HG02840 (cell line): ENCODE measurements at regions not wholly inside any gene's neighbourhood (a gene's known extent, or its start where the extent isn't known, plus 50 kb on each side); places are given as distances from the start of the nearest gene placed in this dataset.
"Not testable (repeated sequence)": the region's sequence is repeated elsewhere in the genome, so short reads cannot be mapped to it uniquely, and the experiment has no call there.

Source experiments
- ATAC-seq: cut with Tn5 transposase; IDR thresholded peaks from one replicate; pipeline ENCODE4 v1.9.1; 2021; ENCODE audit warnings: mild to moderate bottlenecking, moderate library complexity, moderate number of reproducible peaks; ENCODE audit not compliant: unreplicated experiment, low FRiP score

GRCh38 chr19:27806471-27807070 lies 1406.4 kb downstream of the UQCRFS1 start:
- ATAC-seq = no peak

- no peak for ATAC-seq
These were observed 1407.1 kb downstream of the UQCRFS1 start for GRCh38 chr19:27805848-27806247.

GRCh38 chr19:27802293-27802692 lies 1410.7 kb downstream of the UQCRFS1 start:
- ATAC-seq = not testable (repeated sequence)

DNA sequence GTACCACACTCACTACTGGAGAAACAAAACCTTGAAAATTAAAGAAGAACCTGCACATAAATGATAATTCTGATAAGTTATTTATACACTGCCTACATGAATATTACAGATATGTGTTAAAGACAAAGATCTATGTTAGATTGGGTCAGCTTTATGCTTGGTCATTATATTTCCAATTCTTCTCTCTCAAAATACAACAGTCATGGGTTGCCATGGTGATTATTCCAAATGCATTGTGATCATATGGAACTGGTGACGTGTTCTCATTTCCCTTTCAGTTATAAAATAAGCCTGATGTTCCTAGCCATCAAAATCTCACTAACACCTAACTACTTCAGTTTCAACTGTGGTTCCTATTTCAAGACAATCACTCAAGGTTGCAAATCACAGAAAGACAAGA lies 1416.4 kb downstream of the UQCRFS1 start:
- ATAC-seq = no peak

DNA sequence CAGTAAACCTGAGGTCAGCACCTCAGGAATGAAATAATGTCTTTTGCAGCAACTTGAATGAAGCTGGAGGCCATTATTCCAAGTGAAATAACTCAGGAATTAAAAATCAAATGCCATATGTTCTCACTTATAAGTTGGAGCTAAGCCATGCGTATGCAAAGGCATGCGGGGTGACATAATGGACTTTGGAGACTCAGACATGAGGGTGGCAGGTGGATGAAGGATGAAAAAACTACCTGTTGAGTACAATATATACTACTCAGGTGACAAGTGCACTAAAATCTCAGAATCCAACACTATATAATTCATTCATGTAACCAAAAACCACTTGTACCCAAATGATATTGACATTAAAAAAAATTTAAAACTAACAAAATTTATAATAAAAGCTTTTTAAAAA lies 1416.9 kb downstream of the UQCRFS1 start:
- ATAC-seq = no peak

DNA sequence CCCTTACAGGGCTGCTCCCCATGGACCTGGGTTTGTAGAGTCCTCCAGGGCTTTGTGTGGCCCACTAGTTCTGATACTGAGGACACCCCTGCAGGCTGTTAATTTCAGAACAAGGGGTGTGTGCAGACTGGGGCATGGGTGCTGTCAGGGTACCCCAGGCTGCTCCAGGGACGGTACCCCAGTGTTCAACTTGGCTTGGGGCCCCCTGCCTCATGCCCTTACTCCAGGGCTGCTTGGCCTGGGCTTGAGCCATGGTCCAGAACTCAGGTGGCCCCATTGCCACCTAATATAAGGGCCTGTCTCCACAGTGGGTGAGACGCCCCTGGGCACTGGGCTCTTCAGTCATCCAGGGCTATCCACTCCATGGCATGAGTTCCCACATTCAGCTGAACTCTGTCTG lies 1417.6 kb downstream of the UQCRFS1 start:
- ATAC-seq = no peak

GRCh38 chr19:27794494-27795042 lies 1418.4 kb downstream of the UQCRFS1 start:
- peak; percentile 2 for ATAC-seq

DNA sequence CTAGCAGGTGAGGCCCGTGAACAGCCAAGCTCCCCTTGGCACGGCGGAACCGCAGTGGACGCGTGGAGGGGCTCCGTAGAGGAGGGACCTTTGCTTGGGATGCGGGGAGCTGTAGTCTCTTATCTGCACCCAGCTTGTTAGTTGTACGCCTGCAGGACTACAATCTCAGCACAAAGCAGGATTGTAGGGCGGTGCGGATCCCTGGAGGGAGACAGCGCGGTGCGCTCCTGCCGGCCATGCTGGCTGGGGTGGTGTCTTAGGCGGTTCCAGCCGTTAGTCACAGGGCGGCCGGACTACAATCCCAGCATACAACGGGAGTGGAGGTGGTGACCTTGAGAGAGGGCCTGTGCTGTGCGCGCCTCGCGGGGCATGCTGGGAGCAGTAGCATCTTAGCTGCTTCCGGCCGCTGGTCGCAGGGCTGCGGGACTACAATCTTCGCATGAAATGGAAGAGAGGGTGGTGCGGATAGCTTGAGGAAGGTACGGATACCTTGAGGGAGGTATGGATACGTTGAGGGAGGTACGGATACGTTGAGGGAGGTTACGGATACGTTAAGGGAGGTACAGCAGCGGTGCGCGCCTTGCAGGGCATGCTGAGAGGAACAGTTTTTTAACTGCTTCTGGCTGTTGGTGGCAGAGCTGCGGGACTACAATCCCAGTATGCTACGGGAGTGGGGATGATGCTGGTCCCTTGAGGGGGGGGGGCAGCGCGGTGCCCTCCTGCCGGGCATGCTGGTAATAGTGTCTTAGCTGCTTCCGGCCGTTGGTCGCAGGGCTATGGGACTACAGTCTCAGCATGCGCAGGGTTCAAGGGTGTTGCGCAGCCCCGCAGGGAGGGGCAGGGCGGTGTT lies 1419.1 kb downstream of the UQCRFS1 start:
- ATAC-seq = peak; percentile 91

DNA sequence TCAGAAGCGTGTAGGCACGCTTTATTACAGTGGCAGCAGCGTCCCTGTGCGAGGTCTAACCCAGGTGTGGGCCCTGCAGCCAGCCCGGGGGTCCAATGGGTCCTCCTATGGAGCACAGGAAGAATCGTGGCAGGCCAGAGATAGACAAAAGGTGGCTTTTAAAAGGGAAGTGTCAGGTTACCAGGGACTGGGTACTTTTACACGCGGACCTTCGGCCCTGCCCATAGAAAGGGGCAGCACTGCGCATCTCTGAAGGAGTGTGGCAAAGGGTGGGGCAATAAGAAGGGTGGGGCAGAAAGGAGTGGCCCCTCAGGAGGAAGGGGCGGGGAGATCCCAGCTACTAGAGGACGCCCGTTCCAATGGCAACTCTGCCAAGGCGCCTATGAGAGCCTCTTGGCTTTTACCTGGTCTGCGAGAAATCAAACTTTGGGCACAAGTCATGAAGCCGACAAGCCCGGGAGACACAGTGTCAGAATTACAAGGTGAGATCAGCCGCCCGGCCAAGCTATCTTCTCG lies 1419.8 kb downstream of the UQCRFS1 start:
- ATAC-seq = peak; percentile 70

DNA sequence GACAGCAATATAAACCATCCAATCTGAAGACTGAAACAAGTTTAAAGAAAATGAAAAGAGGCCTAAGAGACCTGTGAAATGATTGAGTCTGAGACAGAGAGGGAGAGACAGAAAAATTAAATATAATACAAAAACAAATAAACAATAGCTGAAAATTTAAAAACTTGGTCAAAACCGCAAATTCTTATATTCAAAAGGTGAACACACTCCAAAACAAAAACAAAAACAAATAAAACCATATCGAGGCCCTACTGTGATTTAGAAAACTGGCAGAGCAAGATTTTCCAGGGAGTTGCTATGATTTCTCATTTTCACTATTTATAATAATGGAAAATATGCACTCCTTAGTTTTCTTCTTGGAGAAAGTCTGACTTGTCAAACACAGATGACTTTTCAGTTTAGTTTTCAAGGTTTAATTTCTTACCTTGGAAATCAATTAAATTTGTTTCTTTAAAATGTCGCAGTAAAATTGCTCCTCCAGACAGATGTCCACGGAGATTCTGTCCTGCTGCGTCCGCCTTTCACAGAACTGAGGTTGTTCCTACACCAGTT lies 1420.3 kb downstream of the UQCRFS1 start:
- ATAC-seq = no peak

DNA sequence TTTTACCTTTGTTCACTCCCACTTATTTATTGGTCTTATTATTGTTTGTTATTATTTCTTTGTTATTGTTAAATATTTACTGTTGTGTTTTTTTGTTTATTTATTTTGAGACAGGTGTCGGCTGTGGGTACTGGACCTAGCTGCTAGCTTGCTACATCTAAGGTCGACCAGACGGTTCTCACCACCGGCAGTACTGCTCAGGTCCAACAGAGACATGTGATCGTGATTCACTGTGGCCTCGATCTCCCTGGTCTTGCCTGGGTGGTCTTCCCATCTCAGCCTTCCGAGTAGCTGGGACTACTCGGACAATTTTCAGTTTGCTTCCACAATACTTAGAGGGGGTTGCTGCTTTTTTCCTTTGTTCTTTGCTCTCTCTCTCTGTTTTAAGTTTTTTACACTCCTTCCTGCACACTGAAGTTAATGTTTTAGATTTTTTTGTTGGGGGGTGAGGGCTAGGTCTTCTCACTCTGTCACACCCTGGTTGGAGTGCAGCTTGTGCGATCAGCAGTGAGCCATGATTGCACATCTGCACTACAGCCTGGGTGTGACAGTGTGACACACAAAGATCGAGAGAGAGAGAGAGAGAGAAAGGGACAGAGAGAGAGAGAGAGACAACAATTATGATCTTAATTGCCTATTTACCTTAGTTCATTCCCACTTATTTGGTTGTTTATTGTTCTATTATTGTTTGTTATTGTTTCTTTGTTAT lies 1432.4 kb downstream of the UQCRFS1 start:
- no peak for ATAC-seq

GRCh38 chr19:27779954-27780353 lies 1433.0 kb downstream of the UQCRFS1 start:
- ATAC-seq = no peak

DNA sequence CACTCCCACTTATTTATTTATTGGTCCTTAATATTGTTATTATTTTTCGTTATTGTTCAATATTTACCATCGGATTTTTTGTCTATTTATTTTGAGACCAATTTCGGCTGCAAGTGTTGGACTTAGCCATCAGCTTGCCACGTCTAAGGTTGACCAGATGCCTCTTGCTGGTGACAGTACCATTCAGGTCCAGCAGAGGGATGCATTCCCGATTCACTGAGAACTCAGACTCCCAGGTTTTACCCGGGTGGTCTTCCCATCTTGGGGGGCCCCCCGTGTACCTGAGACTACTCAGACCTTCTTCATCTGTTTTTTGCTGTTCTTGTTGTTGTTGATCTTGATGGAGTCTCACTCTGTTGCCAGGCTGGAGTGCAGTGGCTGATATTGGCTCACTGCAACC lies 1435.2 kb downstream of the UQCRFS1 start:
- ATAC-seq = no peak

- no peak for ATAC-seq
These were observed 1435.7 kb downstream of the UQCRFS1 start for GRCh38 chr19:27777242-27777641.

GRCh38 chr19:27776524-27776923 lies 1436.4 kb downstream of the UQCRFS1 start:
- ATAC-seq = no peak

DNA sequence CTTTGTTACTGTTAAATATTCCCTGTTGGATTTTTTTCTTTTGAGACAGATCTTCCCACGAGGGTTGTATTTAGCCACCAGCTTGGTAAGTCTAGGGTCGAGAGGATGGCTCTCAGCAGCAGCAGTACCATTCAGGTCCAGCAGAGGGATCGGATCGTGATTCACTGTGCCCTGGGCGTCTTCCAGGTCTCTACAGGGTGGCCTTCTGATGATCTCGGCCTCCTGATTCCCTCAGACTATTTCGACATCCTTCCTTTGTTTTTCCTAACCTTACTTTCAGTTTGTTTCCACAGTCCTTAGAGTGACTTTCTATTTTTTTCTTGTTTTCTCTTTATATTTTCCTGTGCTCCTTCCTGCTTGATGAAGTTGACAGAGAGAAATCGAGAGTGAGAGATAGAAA lies 1436.9 kb downstream of the UQCRFS1 start:
- no peak for ATAC-seq

DNA sequence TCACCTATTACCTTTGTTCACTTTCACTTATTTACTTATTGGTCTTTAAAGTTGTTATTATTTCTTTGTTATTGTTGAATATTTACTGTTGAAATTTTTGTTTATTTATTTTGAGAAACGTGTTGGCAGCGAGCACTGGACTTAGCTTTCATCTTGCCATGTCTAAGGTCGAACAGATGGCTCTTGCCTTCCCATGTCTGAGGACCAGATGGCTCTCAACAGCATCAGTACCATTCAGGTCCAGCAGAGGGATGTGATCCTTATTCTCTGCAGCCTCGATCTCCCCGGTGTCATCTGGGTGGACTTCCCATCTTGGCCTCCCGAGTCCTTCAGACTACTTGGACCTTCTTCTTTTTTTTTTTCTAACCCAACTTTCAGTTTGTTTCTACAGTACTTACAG lies 1437.6 kb downstream of the UQCRFS1 start:
- no peak for ATAC-seq

- ATAC-seq = no peak
These were observed 1438.1 kb downstream of the UQCRFS1 start for GRCh38 chr19:27774827-27775226.

DNA sequence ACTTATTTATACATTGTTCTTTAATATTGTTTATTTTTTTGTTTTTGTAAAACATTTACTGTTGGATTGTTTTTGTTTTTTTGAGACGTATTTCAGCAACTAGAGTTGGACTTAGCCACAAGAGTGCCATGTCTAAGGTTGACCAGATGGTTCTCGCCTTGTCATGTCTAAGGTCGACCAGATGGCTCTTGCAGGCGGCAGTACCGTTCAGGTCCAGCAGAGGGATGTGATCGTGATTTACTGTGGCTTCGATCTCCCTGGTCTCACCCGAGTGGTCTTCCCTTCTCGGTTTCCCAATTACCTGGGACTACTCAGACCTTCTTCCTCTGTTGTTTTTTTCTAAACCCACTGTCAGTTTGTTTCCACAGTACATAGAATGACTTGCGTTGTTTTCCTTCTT lies 1438.6 kb downstream of the UQCRFS1 start:
- no peak for ATAC-seq

DNA sequence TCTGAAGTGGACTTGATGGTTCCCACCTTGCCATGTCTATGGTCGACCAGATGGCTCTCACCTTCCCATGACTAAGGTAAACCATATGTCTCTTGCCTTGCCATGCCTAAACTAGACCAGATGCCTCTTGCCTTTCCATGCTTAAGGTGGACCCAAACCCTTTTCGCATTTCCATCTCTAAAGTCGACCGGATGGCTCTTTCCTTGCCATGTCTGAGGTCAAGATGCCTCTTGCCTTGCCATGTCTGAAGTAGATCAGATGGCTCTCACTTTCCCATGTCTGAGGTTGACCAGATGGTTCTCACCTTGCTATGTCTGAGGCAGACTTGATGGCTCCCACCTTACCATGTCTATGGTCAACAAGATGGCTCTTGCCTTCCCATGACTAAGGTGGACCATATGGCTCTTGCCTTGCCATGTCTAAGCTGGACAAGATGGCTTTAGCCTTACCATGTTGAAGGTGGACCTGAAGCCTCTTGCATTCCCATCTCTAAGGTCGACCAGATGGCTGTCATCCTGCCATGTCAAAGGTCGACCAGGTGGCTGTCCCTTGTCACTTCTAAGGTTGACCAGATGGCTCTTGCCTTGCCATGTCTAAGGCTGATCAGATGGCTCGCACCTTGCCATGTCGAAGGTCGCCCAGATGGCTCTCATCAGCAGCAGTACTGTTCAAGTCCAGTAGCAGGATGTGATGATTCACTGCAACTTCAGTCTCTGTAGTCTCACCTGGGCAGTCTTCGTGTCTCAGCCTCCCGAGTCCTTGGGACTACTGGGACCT lies 1439.4 kb downstream of the UQCRFS1 start:
- ATAC-seq = no peak
